K562 (cell line): ENCODE measurements at regions not wholly inside any gene's neighbourhood (a gene's known extent, or its start where the extent isn't known, plus 50 kb on each side); places are given as distances from the start of the nearest gene placed in this dataset.

ENCODE experiments used
- AFF1 ChIP-seq, 2 experiments: fragments of 450-650 bp; IDR thresholded peaks; 2 replicates each; pipeline ENCODE4 v1.6.1; 2018; ENCODE audit warnings: mild to moderate bottlenecking in 2 of 2, low read depth in 1 of 2; ENCODE audit not compliant: partially characterized antibody in 2 of 2
- BCOR ChIP-seq: fragments of 450-650 bp; IDR thresholded peaks from 2 replicates; pipeline ENCODE4 v1.6.1; 2016
- BHLHE40 ChIP-seq: IDR thresholded peaks from 2 replicates; pipeline ENCODE4 v1.6.1; 2011; ENCODE audit warnings: low read length, improper control_type of control experiment
- CXXC5 ChIP-seq: fragments of 250-450 bp; sonication (Bioruptor Pico); IDR thresholded peaks from 2 replicates; pipeline ENCODE4 v1.8.0; 2022; ENCODE audit warnings: inconsistent platforms, mild to moderate bottlenecking, moderate library complexity
- DACH1 ChIP-seq: fragments of 450-650 bp; IDR thresholded peaks from 2 replicates; pipeline ENCODE4 v1.6.1; 2018; ENCODE audit not compliant: partially characterized antibody
- E2F4 ChIP-seq: sonication (generic); formaldehyde crosslinking; IDR thresholded peaks from 2 replicates; pipeline ENCODE4 v1.8.0; 2022; ENCODE audit warnings: mild to moderate bottlenecking, low read depth, missing genetic modification reagents
- GATAD2B ChIP-seq: fragments of 450-650 bp; IDR thresholded peaks from 2 replicates; pipeline ENCODE4 v1.6.1; 2017; ENCODE audit warnings: mild to moderate bottlenecking, borderline replicate concordance
- KLF10 ChIP-seq: fragments of 250-450 bp; sonication (Bioruptor Pico); IDR thresholded peaks from 2 replicates; pipeline ENCODE4 v1.6.1; 2021; ENCODE audit warnings: matching md5 sums
- NR1H2 ChIP-seq: sonication (generic); formaldehyde crosslinking; IDR thresholded peaks from 2 replicates; pipeline ENCODE4 v1.4.0; 2020; ENCODE audit warnings: mild to moderate bottlenecking, missing genetic modification reagents
- OTX1 ChIP-seq: fragments of 450-650 bp; formaldehyde crosslinking; IDR thresholded peaks from 2 replicates; pipeline ENCODE4 v1.4.0; 2022; ENCODE audit warnings: mild to moderate bottlenecking
- PKNOX1 ChIP-seq: fragments of 450-650 bp; IDR thresholded peaks from 2 replicates; pipeline ENCODE4 v1.6.1; 2016
- PML ChIP-seq: IDR thresholded peaks from 2 replicates; pipeline ENCODE4 v1.6.1; 2012; ENCODE audit warnings: low read length, inconsistent platforms
- RCOR1 ChIP-seq, 2 experiments: IDR thresholded peaks; 2 replicates each; pipeline ENCODE4 v1.6.1; 2012; ENCODE audit warnings: low read depth in 2 of 2, low read length in 2 of 2, borderline replicate concordance in 1 of 2, improper control_type of control experiment in 1 of 2
- SIRT6 ChIP-seq: IDR thresholded peaks from one replicate; pipeline ENCODE4 v1.6.1; 2012; ENCODE audit warnings: low read depth, mild to moderate bottlenecking, control low read depth, inconsistent platforms, low read length, moderate library complexity
- SMAD3 ChIP-seq: fragments of 450-650 bp; formaldehyde crosslinking; conservative IDR thresholded peaks from 2 replicates; pipeline ENCODE4 v1.4.0; 2020; ENCODE audit warnings: mild to moderate bottlenecking
- ZNF316 ChIP-seq: fragments of 450-650 bp; IDR thresholded peaks from 2 replicates; pipeline ENCODE4 v1.6.1; 2016
- ZNF77 ChIP-seq: fragments of 250-450 bp; sonication (Bioruptor Pico); IDR thresholded peaks from 2 replicates; pipeline ENCODE4 v1.5.0; 2020
- TF ChIP-seq, protein P1 (sequence below): fragments of 450-650 bp; IDR thresholded peaks from 2 replicates; pipeline ENCODE4 v1.6.1; 2017; ENCODE audit warnings: antibody characterized with exemption, mild to moderate bottlenecking

- TF ChIP-seq, protein P1, sequence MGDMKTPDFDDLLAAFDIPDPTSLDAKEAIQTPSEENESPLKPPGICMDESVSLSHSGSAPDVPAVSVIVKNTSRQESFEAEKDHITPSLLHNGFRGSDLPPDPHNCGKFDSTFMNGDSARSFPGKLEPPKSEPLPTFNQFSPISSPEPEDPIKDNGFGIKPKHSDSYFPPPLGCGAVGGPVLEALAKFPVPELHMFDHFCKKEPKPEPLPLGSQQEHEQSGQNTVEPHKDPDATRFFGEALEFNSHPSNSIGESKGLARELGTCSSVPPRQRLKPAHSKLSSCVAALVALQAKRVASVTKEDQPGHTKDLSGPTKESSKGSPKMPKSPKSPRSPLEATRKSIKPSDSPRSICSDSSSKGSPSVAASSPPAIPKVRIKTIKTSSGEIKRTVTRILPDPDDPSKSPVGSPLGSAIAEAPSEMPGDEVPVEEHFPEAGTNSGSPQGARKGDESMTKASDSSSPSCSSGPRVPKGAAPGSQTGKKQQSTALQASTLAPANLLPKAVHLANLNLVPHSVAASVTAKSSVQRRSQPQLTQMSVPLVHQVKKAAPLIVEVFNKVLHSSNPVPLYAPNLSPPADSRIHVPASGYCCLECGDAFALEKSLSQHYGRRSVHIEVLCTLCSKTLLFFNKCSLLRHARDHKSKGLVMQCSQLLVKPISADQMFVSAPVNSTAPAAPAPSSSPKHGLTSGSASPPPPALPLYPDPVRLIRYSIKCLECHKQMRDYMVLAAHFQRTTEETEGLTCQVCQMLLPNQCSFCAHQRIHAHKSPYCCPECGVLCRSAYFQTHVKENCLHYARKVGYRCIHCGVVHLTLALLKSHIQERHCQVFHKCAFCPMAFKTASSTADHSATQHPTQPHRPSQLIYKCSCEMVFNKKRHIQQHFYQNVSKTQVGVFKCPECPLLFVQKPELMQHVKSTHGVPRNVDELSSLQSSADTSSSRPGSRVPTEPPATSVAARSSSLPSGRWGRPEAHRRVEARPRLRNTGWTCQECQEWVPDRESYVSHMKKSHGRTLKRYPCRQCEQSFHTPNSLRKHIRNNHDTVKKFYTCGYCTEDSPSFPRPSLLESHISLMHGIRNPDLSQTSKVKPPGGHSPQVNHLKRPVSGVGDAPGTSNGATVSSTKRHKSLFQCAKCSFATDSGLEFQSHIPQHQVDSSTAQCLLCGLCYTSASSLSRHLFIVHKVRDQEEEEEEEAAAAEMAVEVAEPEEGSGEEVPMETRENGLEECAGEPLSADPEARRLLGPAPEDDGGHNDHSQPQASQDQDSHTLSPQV: peak; percentile 74
- peak; percentile 71 to 89 for TF ChIP-seq AFF1 (IDR thresholded peaks at IDR 0.05; ENCODE audit: low read depth in 1 of 2, partially characterized antibody in 2 of 2)
- no peak for TF ChIP-seq SIRT6
- peak in 1 of 2 experiments; percentile 62; a peak in 1 of 4 replicates for TF ChIP-seq RCOR1 (IDR thresholded peaks at IDR 0.05; ENCODE audit: borderline replicate concordance in 1 of 2, low read depth in 2 of 2, low read length in 2 of 2)
- TF ChIP-seq ZNF316: peak; percentile 90
- 0 out of 2 replicates have a peak, but pooled peaks have one; percentile 10 for TF ChIP-seq GATAD2B
- peak; percentile 87 for TF ChIP-seq PKNOX1
- TF ChIP-seq ZNF77 (CRISPR knock-in tag): no peak
- peak; percentile 90 for TF ChIP-seq OTX1 (CRISPR knock-in tag)
- TF ChIP-seq SMAD3 (CRISPR knock-in tag): 0 out of 2 replicates have a peak, but pooled peaks have one; percentile 51
- peak; percentile 86 for TF ChIP-seq BHLHE40
- peak; percentile 55; the same call in 1 of the 2 replicates for TF ChIP-seq KLF10 (CRISPR knock-in tag)
- peak; percentile 73 for TF ChIP-seq PML
- no peak for TF ChIP-seq NR1H2 (CRISPR knock-in tag)
- peak; percentile 42; the same call in 1 of the 2 replicates for TF ChIP-seq CXXC5
- no peak for TF ChIP-seq E2F4 (CRISPR knock-in tag)
- TF ChIP-seq BCOR: peak; percentile 41; the same call in 1 of the 2 replicates
- peak; percentile 70 for TF ChIP-seq DACH1
Observed at GRCh38 chr6:144543006-144543871, 258.1 kb downstream of the UTRN start (continued).
